Lower leg skin (tissue), 4 donors: ENCODE measurements at regions not wholly inside any gene's neighbourhood (a gene's known extent, or its start where the extent isn't known, plus 50 kb on each side); places are given as distances from the start of the nearest gene placed in this dataset.

ENCODE experiments used
- DNase-seq, 2 donors: peaks; one replicate each; pipeline ENCODE4 v3.0.0-alpha.2; 2019; ENCODE audit warnings: low spot score in 2 of 2
- H3K4me3 ChIP-seq: fragments of 200-600 bp; sonication (generic); 2 replicates; pipeline ENCODE4 v1.5.1; 2017; ENCODE audit warnings: mild to moderate bottlenecking, low read depth; ENCODE audit not compliant: poor library complexity, severe bottlenecking
- POLR2A ChIP-seq, 2 donors: fragments of 450-650 bp; IDR thresholded peaks; one replicate each; pipeline ENCODE4 v1.6.1; 2016 to 2017; ENCODE audit warnings: antibody characterized with exemption in 2 of 2, mild to moderate bottlenecking in 1 of 2, moderate library complexity in 1 of 2
- WGBS, 2 donors: methylation state at CpG; one replicate each; pipeline ENCODE4 v1.1.5; 2018; 5-methylcytosine and 5-hydroxymethylcytosine counted together
- intact Hi-C: fragments of 100-400 bp; cut with DNase I; formaldehyde crosslinking; loops from one replicate; pipeline ENCODE4 v1.15.0; 2023; ENCODE audit warnings: low total_unique reads
- TF ChIP-seq, protein P1 (sequence below), 3 donors: fragments of 450-650 bp; IDR thresholded peaks; one replicate each; pipeline ENCODE4 v1.5.1; 2016; ENCODE audit warnings: antibody characterized with exemption in 3 of 3, mild to moderate bottlenecking in 3 of 3, moderate library complexity in 2 of 3

- TF ChIP-seq, protein P1, sequence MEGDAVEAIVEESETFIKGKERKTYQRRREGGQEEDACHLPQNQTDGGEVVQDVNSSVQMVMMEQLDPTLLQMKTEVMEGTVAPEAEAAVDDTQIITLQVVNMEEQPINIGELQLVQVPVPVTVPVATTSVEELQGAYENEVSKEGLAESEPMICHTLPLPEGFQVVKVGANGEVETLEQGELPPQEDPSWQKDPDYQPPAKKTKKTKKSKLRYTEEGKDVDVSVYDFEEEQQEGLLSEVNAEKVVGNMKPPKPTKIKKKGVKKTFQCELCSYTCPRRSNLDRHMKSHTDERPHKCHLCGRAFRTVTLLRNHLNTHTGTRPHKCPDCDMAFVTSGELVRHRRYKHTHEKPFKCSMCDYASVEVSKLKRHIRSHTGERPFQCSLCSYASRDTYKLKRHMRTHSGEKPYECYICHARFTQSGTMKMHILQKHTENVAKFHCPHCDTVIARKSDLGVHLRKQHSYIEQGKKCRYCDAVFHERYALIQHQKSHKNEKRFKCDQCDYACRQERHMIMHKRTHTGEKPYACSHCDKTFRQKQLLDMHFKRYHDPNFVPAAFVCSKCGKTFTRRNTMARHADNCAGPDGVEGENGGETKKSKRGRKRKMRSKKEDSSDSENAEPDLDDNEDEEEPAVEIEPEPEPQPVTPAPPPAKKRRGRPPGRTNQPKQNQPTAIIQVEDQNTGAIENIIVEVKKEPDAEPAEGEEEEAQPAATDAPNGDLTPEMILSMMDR (IDR thresholded peaks at IDR 0.05), result no peak
- TF ChIP-seq POLR2A (IDR thresholded peaks at IDR 0.05), result no peak
- DNase-seq, result peak in 1 of 2 donors; percentile 37
- 46 to 62% methylated on average over 4 of the region's 4 CpGs for WGBS, 2 donors
- intact Hi-C loops, result no loop called here
- H3K4me3 ChIP-seq, result no peak overlapping the region
These were observed 68.7 kb upstream of the PGM2 start for GRCh38 chr4:37757761-37758160.

DNA sequence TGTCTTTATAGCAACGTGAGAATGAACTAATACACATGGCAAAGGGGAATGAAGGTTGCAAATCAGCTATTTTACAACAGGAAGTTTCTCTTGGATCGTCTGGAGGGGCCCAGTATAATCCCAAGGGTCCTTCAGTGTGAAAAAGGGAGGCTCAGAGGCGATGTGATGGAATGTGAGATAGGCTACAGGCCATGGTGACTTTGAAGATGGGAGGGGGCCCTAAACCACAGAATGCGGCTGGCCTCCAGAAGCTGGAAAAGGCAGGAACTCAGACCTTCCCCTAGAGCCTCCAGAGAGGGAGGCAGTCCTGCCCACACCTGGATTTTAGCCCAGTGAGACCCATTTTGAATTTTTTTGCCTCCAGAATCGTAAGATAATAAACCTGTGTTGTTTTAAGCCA, 69.4 kb upstream of the PGM2 start:
- no peak overlapping the region for H3K4me3 ChIP-seq
- TF ChIP-seq, protein P1 (IDR thresholded peaks at IDR 0.05), result no peak
- TF ChIP-seq POLR2A (IDR thresholded peaks at IDR 0.05), result no peak
- WGBS, 2 donors, result 51 to 63% methylated on average over 5 of the region's 5 CpGs
- no peak for DNase-seq
- intact Hi-C loops, result no loop called here

- 48% methylated on average over 6 of the region's 6 CpGs for WGBS, 2 donors
- TF ChIP-seq, protein P1 (IDR thresholded peaks at IDR 0.05), result no peak
- no peak for TF ChIP-seq POLR2A (IDR thresholded peaks at IDR 0.05)
- intact Hi-C loops, result no loop called here
These were observed 68.4 kb upstream of the RELL1 start for GRCh38 chr4:37754410-37755185.

DNA sequence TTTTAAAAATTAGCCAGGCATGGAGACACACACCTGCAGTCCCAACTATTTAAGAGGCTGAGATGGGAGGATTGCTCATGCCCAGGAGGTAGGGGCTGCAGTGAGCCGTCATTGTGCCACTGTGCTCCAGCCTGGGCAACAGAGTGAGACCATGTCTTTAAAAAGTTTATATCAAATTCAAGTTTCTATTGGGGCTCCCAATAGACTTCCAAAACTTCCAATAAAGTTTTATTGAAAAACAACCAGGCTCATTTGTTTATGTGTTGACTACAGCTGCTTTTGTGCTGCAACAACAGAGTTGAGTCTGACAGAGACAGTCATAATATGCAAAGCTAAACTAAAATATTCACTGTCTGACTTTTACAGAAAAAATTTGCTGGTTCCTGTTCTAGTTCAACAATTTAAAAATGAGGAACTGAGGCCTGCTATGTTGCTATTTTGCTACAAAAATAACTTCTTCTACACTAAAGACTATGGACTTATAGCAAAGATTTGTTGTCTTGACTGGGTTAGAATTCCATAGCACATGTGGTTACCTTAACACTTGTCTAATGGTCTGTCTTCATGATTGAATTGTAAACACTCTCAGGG, 63.3 kb upstream of the RELL1 start:
- WGBS, 2 donors, result 82 to 100% methylated on average over 1 of the region's 1 CpG
- DNase-seq, result no peak
- no peak overlapping the region for H3K4me3 ChIP-seq
- intact Hi-C loops, result no loop called here
- TF ChIP-seq, protein P1 (IDR thresholded peaks at IDR 0.05), result no peak
- no peak for TF ChIP-seq POLR2A (IDR thresholded peaks at IDR 0.05)

More at GRCh38 chr4:37754410-37755185, 68.4 kb upstream of the RELL1 start:
- DNase-seq, result no peak
- H3K4me3 ChIP-seq, result no peak overlapping the region

DNA sequence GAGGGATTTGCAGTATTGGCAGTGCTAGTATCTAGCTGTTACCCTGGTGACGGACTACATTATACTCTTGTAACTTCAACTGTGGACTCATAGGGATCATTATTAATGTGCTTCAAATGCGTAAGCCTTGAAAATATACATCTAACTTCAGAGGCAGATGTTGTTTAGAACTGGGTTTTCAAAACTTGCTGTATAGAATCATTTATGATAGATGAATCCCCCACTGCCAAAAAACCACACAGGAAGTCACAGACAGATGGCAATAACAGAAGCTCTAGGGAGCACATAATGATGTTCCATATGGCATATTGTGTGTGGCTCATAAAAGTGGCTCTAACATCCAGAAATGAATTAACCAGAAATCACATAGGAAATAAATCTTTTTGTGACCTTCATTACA, 62.3 kb upstream of the RELL1 start:
- intact Hi-C loops, result no loop called here
- 74 to 79% methylated on average over 2 of the region's 2 CpGs for WGBS, 2 donors
- DNase-seq, result no peak

More for the DNA sequence above, 62.3 kb upstream of the RELL1 start:
- H3K4me3 ChIP-seq, result no peak overlapping the region
- TF ChIP-seq, protein P1 (IDR thresholded peaks at IDR 0.05), result no peak
- no peak for TF ChIP-seq POLR2A (IDR thresholded peaks at IDR 0.05)
